Neural progenitor cell (in vitro differentiated cells): ENCODE measurements at regions not wholly inside any gene's neighbourhood (a gene's known extent, or its start where the extent isn't known, plus 50 kb on each side); places are given as distances from the start of the nearest gene placed in this dataset.

Experiments
- DNase-seq: peaks from one replicate; pipeline ENCODE4 v3.0.0-alpha.2; 2016; ENCODE audit warnings: low spot score
- H2AFZ ChIP-seq: fragments of 200-600 bp; sonication (generic); replicated peaks from 2 replicates; pipeline ENCODE4 v1.6.1; 2016; ENCODE audit warnings: antibody characterized with exemption
- H3F3A ChIP-seq: fragments of 200-600 bp; sonication (generic); 2 replicates; pipeline ENCODE4 v1.6.1; 2016; ENCODE audit warnings: antibody characterized with exemption, low read depth
- H3K27ac ChIP-seq: fragments of 200-600 bp; sonication (generic); 2 replicates; pipeline ENCODE4 v1.5.1; 2016; ENCODE audit warnings: mild to moderate bottlenecking
- H3K27me3 ChIP-seq: fragments of 200-600 bp; sonication (generic); 2 replicates; pipeline ENCODE4 v1.6.1; 2016; ENCODE audit warnings: mild to moderate bottlenecking, moderate library complexity
- H3K36me3 ChIP-seq: fragments of 200-600 bp; sonication (generic); 2 replicates; pipeline ENCODE4 v1.5.1; 2016
- H3K4me1 ChIP-seq: fragments of 200-600 bp; sonication (generic); 2 replicates; pipeline ENCODE4 v1.6.1; 2016; ENCODE audit warnings: mixed run types
- H3K4me2 ChIP-seq: fragments of 200-600 bp; sonication (generic); 2 replicates; pipeline ENCODE4 v1.6.1; 2016
- H3K4me3 ChIP-seq: fragments of 200-600 bp; sonication (generic); 2 replicates; pipeline ENCODE4 v1.5.1; 2016
- H3K79me2 ChIP-seq: fragments of 200-600 bp; sonication (generic); 2 replicates; pipeline ENCODE4 v1.6.1; 2016; ENCODE audit warnings: low read depth
- H3K9ac ChIP-seq: fragments of 200-600 bp; sonication (generic); 2 replicates; pipeline ENCODE4 v1.6.1; 2016
- H3K9me3 ChIP-seq: fragments of 200-600 bp; sonication (generic); 2 replicates; pipeline ENCODE4 v1.5.1; 2016; ENCODE audit warnings: low read depth
- H4K20me1 ChIP-seq: fragments of 200-600 bp; sonication (generic); 2 replicates; pipeline ENCODE4 v1.6.1; 2016; ENCODE audit warnings: low read depth
- H3K27ac Mint-ChIP-seq: 3 replicates; pipeline ENCODE4 v1.8.0; 2021; ENCODE audit warnings: mixed read lengths
- H3K27me3 Mint-ChIP-seq: 2 replicates; pipeline ENCODE4 v1.8.0; 2022; ENCODE audit warnings: low read depth, mild to moderate bottlenecking, inconsistent platforms, moderate library complexity, mixed read lengths; ENCODE audit not compliant: insufficient read depth
- H3K36me3 Mint-ChIP-seq: 3 replicates; pipeline ENCODE4 v1.8.0; 2021; ENCODE audit warnings: mixed read lengths
- H3K4me1 Mint-ChIP-seq: 3 replicates; pipeline ENCODE4 v1.8.0; 2021; ENCODE audit warnings: mixed read lengths
- H3K4me3 Mint-ChIP-seq: 3 replicates; pipeline ENCODE4 v1.8.0; 2021; ENCODE audit warnings: mild to moderate bottlenecking, moderate library complexity, mixed read lengths
- H3K9me3 Mint-ChIP-seq: 3 replicates; pipeline ENCODE4 v1.8.0; 2020; ENCODE audit warnings: mixed read lengths
- CTCF ChIP-seq: fragments of 200-600 bp; sonication (generic); IDR thresholded peaks from 2 replicates; pipeline ENCODE4 v1.5.1; 2017; ENCODE audit warnings: antibody characterized with exemption, mild to moderate bottlenecking
- EZH2 ChIP-seq: fragments of 200-600 bp; sonication (generic); IDR thresholded peaks from 2 replicates; pipeline ENCODE4 v1.6.1; 2017; ENCODE audit warnings: antibody characterized with exemption, mild to moderate bottlenecking, moderate library complexity
- EZH2phosphoT487 ChIP-seq: fragments of 200-600 bp; sonication (generic); IDR thresholded peaks from 2 replicates; pipeline ENCODE4 v1.6.1; 2017; ENCODE audit warnings: antibody characterized with exemption

- no peak overlapping the region for H3K4me2 ChIP-seq
- H3K27ac ChIP-seq: no peak overlapping the region
- no peaks in the 10 kb centered on the region for H3K79me2 ChIP-seq
- H3K36me3 ChIP-seq: no peaks in the 10 kb centered on the region
- H3K36me3 Mint-ChIP-seq: no peaks in the 10 kb centered on the region
- H3K9me3 Mint-ChIP-seq: no peaks in the 10 kb centered on the region
- no peak overlapping the region for H3K9ac ChIP-seq
- H3K4me3 ChIP-seq: no peak overlapping the region
- no peaks in the 10 kb centered on the region for H3K4me1 ChIP-seq
- no peak overlapping the region for H2AFZ ChIP-seq
- H3K27ac Mint-ChIP-seq: no peak overlapping the region
- TF ChIP-seq EZH2phosphoT487 (no peak), CTCF (no peak), EZH2 (no peak)
- H4K20me1 ChIP-seq: no peaks in the 10 kb centered on the region
- H3K9me3 ChIP-seq: no peaks in the 10 kb centered on the region
- H3K4me1 Mint-ChIP-seq: no peaks in the 10 kb centered on the region
- peaks cover 68% of the 10 kb centered on the region for H3K27me3 ChIP-seq
- peaks cover 18% of the 10 kb centered on the region for H3F3A ChIP-seq
- H3K4me3 Mint-ChIP-seq: no peak overlapping the region
- no peaks in the 10 kb centered on the region for H3K27me3 Mint-ChIP-seq
- DNase-seq: no peak
These were observed 147.1 kb downstream of the OR2B2 start for GRCh38 chr6:27765028-27765590.

- no peak for DNase-seq
- no peak overlapping the region for H3K27ac ChIP-seq
- H3K4me1 Mint-ChIP-seq: peaks cover 12% of the 10 kb centered on the region
- H3K36me3 Mint-ChIP-seq: no peaks in the 10 kb centered on the region
- H3K4me1 ChIP-seq: peaks cover 24% of the 10 kb centered on the region
- H3F3A ChIP-seq: peaks cover 27% of the 10 kb centered on the region
- H4K20me1 ChIP-seq: no peaks in the 10 kb centered on the region
- H3K9me3 Mint-ChIP-seq: no peaks in the 10 kb centered on the region
- H3K9ac ChIP-seq: no peak overlapping the region
- H3K79me2 ChIP-seq: no peaks in the 10 kb centered on the region
- no peak overlapping the region for H3K4me2 ChIP-seq
- TF ChIP-seq EZH2 (no peak), CTCF (no peak), EZH2phosphoT487 (no peak)
- H3K27me3 ChIP-seq: peaks cover 30% of the 10 kb centered on the region
- H3K36me3 ChIP-seq: no peaks in the 10 kb centered on the region
- no peak overlapping the region for H3K4me3 Mint-ChIP-seq
- no peaks in the 10 kb centered on the region for H3K9me3 ChIP-seq
- peaks cover 4% of the 10 kb centered on the region for H3K27me3 Mint-ChIP-seq
- H3K27ac Mint-ChIP-seq: no peak overlapping the region
- no peak overlapping the region for H3K4me3 ChIP-seq
- no peak overlapping the region for H2AFZ ChIP-seq
These were observed 150.8 kb downstream of the OR2B2 start for GRCh38 chr6:27761391-27761790.

- H4K20me1 ChIP-seq: no peaks in the 10 kb centered on the region
- no peaks in the 10 kb centered on the region for H3K36me3 ChIP-seq
- TF ChIP-seq EZH2 (no peak), CTCF (no peak), EZH2phosphoT487 (no peak)
- H3K4me1 Mint-ChIP-seq: peaks cover 12% of the 10 kb centered on the region
- no peaks in the 10 kb centered on the region for H3K36me3 Mint-ChIP-seq
- H3K9ac ChIP-seq: no peak overlapping the region
- H3F3A ChIP-seq: peaks cover 27% of the 10 kb centered on the region
- no peak overlapping the region for H2AFZ ChIP-seq
- no peaks in the 10 kb centered on the region for H3K9me3 Mint-ChIP-seq
- peaks cover 21% of the 10 kb centered on the region for H3K27me3 ChIP-seq
- H3K4me2 ChIP-seq: no peak overlapping the region
- H3K27ac Mint-ChIP-seq: no peak overlapping the region
- no peak overlapping the region for H3K4me3 Mint-ChIP-seq
- H3K9me3 ChIP-seq: no peaks in the 10 kb centered on the region
- peaks cover 4% of the 10 kb centered on the region for H3K27me3 Mint-ChIP-seq
- DNase-seq: no peak
- no peak overlapping the region for H3K4me3 ChIP-seq
- no peak overlapping the region for H3K27ac ChIP-seq
- no peaks in the 10 kb centered on the region for H3K79me2 ChIP-seq
- peaks cover 27% of the 10 kb centered on the region for H3K4me1 ChIP-seq
These were observed 151.7 kb downstream of the OR2B2 start for GRCh38 chr6:27760464-27760863.
